22Rv1 (cell line): ENCODE measurements at regions not wholly inside any gene's neighbourhood (a gene's known extent, or its start where the extent isn't known, plus 50 kb on each side); places are given as distances from the start of the nearest gene placed in this dataset.
"Not testable (repeated sequence)": the region's sequence is repeated elsewhere in the genome, so short reads cannot be mapped to it uniquely, and the experiment has no call there.

Experiments used
- H3K27ac ChIP-seq: fragments of 450-650 bp; 2 replicates; pipeline ENCODE4 v1.5.1; 2017
- CTCF ChIP-seq: fragments of 450-650 bp; IDR thresholded peaks from 2 replicates; pipeline ENCODE4 v1.5.1; 2017; ENCODE audit warnings: mild to moderate bottlenecking

GRCh38 chr4:9110700-9111099, 59.5 kb upstream of the FAM90A26 start:
- H3K27ac ChIP-seq: not testable (repeated sequence)

- peak; percentile 53 for TF ChIP-seq CTCF
- not testable (repeated sequence) for H3K27ac ChIP-seq
These were observed 67.1 kb upstream of the FAM90A26 start for GRCh38 chr4:9103148-9103524.

GRCh38 chr4:9102471-9103147, 67.6 kb upstream of the FAM90A26 start:
- not testable (repeated sequence) for H3K27ac ChIP-seq

GRCh38 chr4:9096330-9096729, 73.9 kb upstream of the FAM90A26 start:
- not testable (repeated sequence) for H3K27ac ChIP-seq

- H3K27ac ChIP-seq: not testable (repeated sequence)
These were observed 91.4 kb upstream of the FAM90A26 start for GRCh38 chr4:9078796-9079195.

GRCh38 chr4:9076974-9077373, 93.2 kb upstream of the FAM90A26 start:
- H3K27ac ChIP-seq: not testable (repeated sequence)

GRCh38 chr4:9076486-9076885, 93.7 kb upstream of the FAM90A26 start:
- not testable (repeated sequence) for H3K27ac ChIP-seq

GRCh38 chr4:9073371-9073770, 96.8 kb upstream of the FAM90A26 start:
- not testable (repeated sequence) for H3K27ac ChIP-seq

- not testable (repeated sequence) for H3K27ac ChIP-seq
These were observed 97.5 kb upstream of the FAM90A26 start for GRCh38 chr4:9072521-9073220.

- not testable (repeated sequence) for H3K27ac ChIP-seq
These were observed 102.3 kb upstream of the FAM90A26 start for GRCh38 chr4:9067923-9068322.

- not testable (repeated sequence) for H3K27ac ChIP-seq
These were observed 106.6 kb upstream of the FAM90A26 start for GRCh38 chr4:9063612-9064011.

- H3K27ac ChIP-seq: not testable (repeated sequence)
These were observed 145.3 kb upstream of the FAM90A26 start for GRCh38 chr4:9024866-9025265.

- not testable (repeated sequence) for H3K27ac ChIP-seq
These were observed 138.2 kb upstream of the HMX1 start for GRCh38 chr4:9009792-9010191.

- H3K27ac ChIP-seq: not testable (repeated sequence)
These were observed 136.8 kb upstream of the HMX1 start for GRCh38 chr4:9008407-9008806.

- not testable (repeated sequence) for H3K27ac ChIP-seq
These were observed 129.5 kb upstream of the HMX1 start for GRCh38 chr4:9001153-9001552.

GRCh38 chr4:9000505-9001001, 128.9 kb upstream of the HMX1 start:
- not testable (repeated sequence) for H3K27ac ChIP-seq
- TF ChIP-seq CTCF: peak; percentile 78

GRCh38 chr4:8992981-8993380, 121.3 kb upstream of the HMX1 start:
- not testable (repeated sequence) for H3K27ac ChIP-seq

- not testable (repeated sequence) for H3K27ac ChIP-seq
These were observed 119.8 kb upstream of the HMX1 start for GRCh38 chr4:8991449-8991848.

GRCh38 chr4:8990341-8990740, 118.7 kb upstream of the HMX1 start:
- not testable (repeated sequence) for H3K27ac ChIP-seq

- not testable (repeated sequence) for H3K27ac ChIP-seq
These were observed 114.1 kb upstream of the HMX1 start for GRCh38 chr4:8985786-8986185.
